Tibial artery (tissue), 4 donors: ENCODE measurements at regions not wholly inside any gene's neighbourhood (a gene's known extent, or its start where the extent isn't known, plus 50 kb on each side); places are given as distances from the start of the nearest gene placed in this dataset.

Experiments
- DNase-seq, 2 donors: peaks; one replicate each; pipeline ENCODE4 v3.0.0-alpha.2; 2019
- H3K27ac ChIP-seq, 2 donors: fragments of 200-600 bp; sonication (generic) in 1 of 2; 1 replicate in 1 of 2; 2 replicates in 1 of 2; pipeline ENCODE4 v1.5.1; 2018 to 2019; ENCODE audit warnings: mild to moderate bottlenecking in 1 of 2
- H3K27me3 ChIP-seq, 2 donors: fragments of 200-600 bp; sonication (generic) in 1 of 2; one replicate each; pipeline versions ENCODE4 v1.5.1 to v1.6.0; 2016 to 2019
- H3K36me3 ChIP-seq, 3 donors: fragments of 200-600 bp; sonication (generic) in 2 of 3; one replicate each; pipeline ENCODE4 v1.5.1; 2016 to 2019; ENCODE audit warnings: mild to moderate bottlenecking in 2 of 3
- H3K4me1 ChIP-seq, 4 donors: fragments of 200-600 bp; sonication (generic) in 2 of 4; 1 replicate in 3 of 4; 2 replicates in 1 of 4; pipeline ENCODE4 v1.5.1; 2016 to 2019
- H3K4me3 ChIP-seq, 2 donors: fragments of 200-600 bp; sonication (generic) in 1 of 2; 1 replicate in 1 of 2; 2 replicates in 1 of 2; pipeline ENCODE4 v1.5.1; 2018 to 2019; ENCODE audit warnings: mild to moderate bottlenecking in 2 of 2
- H3K9me3 ChIP-seq, 3 donors: fragments of 200-600 bp; sonication (generic) in 1 of 3; one replicate each; pipeline ENCODE4 v1.5.1; 2016 to 2019
- intact Hi-C: fragments of 100-400 bp; cut with DNase I; formaldehyde crosslinking; loops from one replicate; pipeline ENCODE4 v1.15.0; 2023; ENCODE audit warnings: low total_unique reads
- TF ChIP-seq, protein P1 (sequence below), 2 experiments: fragments of 200-600 bp in 1 of 2; fragments of 450-650 bp in 1 of 2; IDR thresholded peaks; one replicate each; pipeline ENCODE4 v1.5.1; 2017 to 2019; ENCODE audit warnings: antibody characterized with exemption in 2 of 2, mild to moderate bottlenecking in 1 of 2, moderate library complexity in 1 of 2

DNA sequence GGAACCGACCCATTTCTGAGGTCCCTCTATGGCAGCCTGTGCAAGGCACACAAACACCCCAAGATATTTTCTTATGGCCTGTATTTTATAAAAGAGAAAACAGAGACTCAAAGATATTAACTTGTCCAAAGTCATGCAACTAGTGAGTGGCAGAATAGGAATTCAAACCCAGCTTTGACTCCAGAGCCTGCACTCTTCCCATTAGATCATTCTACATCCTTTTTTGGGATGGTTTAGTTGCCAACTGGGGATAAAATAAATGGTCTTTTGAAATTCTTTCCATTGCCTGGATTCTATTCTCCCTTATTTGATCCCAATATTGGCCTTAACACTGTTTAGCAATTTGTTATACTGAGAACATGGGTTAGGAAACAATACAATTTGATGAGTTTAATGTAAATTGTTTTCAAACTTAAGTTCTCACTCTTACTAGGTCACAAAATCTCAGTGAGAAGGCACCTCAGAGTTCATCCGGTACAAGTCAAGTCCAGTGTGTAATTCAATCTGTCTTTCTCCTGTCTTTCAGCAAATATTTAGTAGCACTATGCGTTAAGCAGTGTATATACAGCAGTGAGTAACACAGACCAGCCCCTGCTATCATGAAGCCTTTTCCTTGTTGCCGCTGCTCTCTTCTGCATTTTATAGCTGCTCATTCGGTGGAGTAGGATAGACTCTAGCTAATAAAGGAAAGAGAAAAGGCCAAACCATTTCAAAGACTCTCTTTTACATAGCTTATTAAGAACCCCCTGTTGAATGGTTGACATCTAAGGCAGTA lies 162.1 kb upstream of the IFNG-AS1 start:
- H3K9me3 ChIP-seq = no peaks in the 10 kb centered on the region
- H3K36me3 ChIP-seq = no peaks in the 10 kb centered on the region
- H3K27ac ChIP-seq = peak overlapping the region; percentile 83 to 89
- DNase-seq = no peak
- H3K27me3 ChIP-seq = no peaks in the 10 kb centered on the region
- peak overlapping the region; percentile 40 to 47 for H3K4me3 ChIP-seq
- TF ChIP-seq, protein P1, sequence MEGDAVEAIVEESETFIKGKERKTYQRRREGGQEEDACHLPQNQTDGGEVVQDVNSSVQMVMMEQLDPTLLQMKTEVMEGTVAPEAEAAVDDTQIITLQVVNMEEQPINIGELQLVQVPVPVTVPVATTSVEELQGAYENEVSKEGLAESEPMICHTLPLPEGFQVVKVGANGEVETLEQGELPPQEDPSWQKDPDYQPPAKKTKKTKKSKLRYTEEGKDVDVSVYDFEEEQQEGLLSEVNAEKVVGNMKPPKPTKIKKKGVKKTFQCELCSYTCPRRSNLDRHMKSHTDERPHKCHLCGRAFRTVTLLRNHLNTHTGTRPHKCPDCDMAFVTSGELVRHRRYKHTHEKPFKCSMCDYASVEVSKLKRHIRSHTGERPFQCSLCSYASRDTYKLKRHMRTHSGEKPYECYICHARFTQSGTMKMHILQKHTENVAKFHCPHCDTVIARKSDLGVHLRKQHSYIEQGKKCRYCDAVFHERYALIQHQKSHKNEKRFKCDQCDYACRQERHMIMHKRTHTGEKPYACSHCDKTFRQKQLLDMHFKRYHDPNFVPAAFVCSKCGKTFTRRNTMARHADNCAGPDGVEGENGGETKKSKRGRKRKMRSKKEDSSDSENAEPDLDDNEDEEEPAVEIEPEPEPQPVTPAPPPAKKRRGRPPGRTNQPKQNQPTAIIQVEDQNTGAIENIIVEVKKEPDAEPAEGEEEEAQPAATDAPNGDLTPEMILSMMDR (IDR thresholded peaks at IDR 0.05) = no peak
- peaks cover 0 to 25% (median 4%) of the 10 kb centered on the region in 4 donors for H3K4me1 ChIP-seq
- intact Hi-C loops = no loop called here

DNA sequence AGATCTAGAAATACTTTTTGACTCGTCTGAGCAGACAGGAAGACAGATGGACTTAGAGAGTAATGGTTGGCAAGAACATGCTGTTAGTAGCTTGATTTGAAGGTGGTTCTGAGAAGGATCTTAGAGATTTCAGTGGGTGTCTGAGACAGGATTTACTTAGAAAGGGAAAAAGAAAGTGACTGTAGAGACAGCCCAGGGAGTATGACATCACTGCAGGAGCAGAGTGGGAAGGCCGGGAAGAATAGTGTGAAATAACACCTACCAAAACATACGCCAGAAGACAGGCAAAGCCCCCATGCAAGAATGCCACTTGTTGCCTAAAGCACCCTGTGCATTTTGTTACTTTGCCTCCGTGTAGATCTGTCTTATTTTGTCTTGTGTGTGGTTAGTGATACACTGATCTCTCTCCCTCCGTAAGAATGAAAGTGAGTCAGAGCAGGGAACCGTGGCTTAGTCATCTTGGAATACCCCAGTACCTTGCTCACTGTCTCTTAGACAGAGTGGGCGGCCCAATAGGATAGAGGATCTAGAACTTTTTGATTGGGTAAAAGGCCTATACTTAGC lies 161.3 kb upstream of the IFNG-AS1 start:
- intact Hi-C loops = no loop called here
- no peaks in the 10 kb centered on the region for H3K27me3 ChIP-seq
- peak in 1 of 2 donors; percentile 24 for DNase-seq
- H3K36me3 ChIP-seq = no peaks in the 10 kb centered on the region
- TF ChIP-seq, protein P1 (IDR thresholded peaks at IDR 0.05) = no peak
- H3K4me1 ChIP-seq = peaks cover 0 to 25% (median 4%) of the 10 kb centered on the region in 4 donors
- H3K9me3 ChIP-seq = no peaks in the 10 kb centered on the region
- H3K27ac ChIP-seq = peak overlapping the region; percentile 83 to 89
- peak overlapping the region; percentile 40 to 47 for H3K4me3 ChIP-seq

DNA sequence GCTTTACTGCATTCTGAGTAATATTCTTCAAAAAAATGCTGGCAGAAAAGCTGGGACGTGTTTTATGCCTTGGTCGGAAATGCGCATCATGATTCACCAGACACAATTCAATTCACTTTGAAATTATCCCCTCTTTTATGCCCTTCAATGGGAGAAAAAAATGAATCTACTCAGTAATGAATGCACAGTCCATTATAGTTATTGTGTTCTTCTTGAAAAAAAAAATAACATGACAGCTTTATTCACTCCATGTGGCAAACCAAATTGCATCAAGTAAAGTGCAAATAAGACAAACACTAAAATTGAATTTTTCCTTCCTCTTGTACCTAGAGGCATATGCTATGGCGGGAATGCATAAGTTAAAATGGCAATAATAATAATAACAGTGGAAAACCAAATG lies 159.4 kb upstream of the IFNG-AS1 start:
- no peak for DNase-seq
- Histone ChIP-seq H3K9me3 (no peaks in the 10 kb centered on the region), H3K36me3 (no peaks in the 10 kb centered on the region), H3K4me3 (no peak overlapping the region), H3K27me3 (no peaks in the 10 kb centered on the region), H3K27ac (no peak overlapping the region), H3K4me1 (peaks cover 0 to 25% (median 4%) of the 10 kb centered on the region in 4 donors)
- TF ChIP-seq, protein P1 (IDR thresholded peaks at IDR 0.05) = no peak
- intact Hi-C loops = no loop called here

DNA sequence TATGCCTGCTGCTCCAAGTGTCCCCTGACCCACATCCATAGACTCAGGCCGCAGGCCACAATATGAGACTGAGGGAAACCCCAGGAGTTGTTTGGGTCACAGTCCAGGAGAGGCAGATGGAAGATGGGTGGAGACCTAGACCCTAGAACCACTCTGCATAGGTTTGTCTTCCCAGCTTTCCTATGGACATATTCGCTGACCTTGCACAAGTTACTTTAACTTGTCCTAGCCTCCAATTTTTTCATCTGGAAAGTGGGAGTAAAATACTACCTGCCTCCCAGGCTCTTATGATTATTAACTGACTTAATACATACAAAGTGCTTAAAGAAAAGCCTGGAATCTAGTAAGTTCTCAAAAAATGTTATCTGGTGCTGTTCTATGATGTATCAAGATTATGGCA lies 157.1 kb upstream of the IFNG-AS1 start:
- Histone ChIP-seq H3K36me3 (no peaks in the 10 kb centered on the region), H3K4me1 (peaks cover 0 to 8% (median 3%) of the 10 kb centered on the region in 4 donors), H3K4me3 (no peak overlapping the region), H3K27ac (no peak overlapping the region), H3K9me3 (no peaks in the 10 kb centered on the region), H3K27me3 (no peaks in the 10 kb centered on the region)
- no peak for DNase-seq
- TF ChIP-seq, protein P1 (IDR thresholded peaks at IDR 0.05) = no peak
- intact Hi-C loops = no loop called here

DNA sequence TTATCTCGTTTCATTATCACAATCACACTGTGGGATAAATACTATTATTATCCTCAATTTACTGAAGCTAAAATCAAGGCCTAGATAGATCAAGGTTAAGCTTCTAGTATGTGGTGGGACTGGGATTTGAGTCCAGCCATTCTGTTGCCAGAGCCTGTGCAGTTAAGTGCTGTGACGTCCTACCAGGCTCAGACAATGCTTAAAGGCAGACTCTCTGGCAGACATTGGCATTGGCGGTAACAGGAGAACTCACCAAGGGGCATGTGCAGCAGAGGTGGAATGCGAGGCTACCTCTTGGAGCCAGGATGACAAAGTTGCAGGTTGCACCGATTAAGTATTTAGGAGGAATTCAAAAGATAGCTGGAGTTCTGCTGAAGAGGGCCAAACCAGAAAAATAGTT lies 155.6 kb upstream of the IFNG-AS1 start:
- intact Hi-C loops = no loop called here
- no peaks in the 10 kb centered on the region for H3K9me3 ChIP-seq
- H3K4me1 ChIP-seq = peaks cover 0 to 2% (median under 1%) of the 10 kb centered on the region in 4 donors
- H3K4me3 ChIP-seq = no peak overlapping the region
- no peak overlapping the region for H3K27ac ChIP-seq
- no peaks in the 10 kb centered on the region for H3K36me3 ChIP-seq
- no peaks in the 10 kb centered on the region for H3K27me3 ChIP-seq
- TF ChIP-seq, protein P1 (IDR thresholded peaks at IDR 0.05) = no peak
- DNase-seq = no peak
